C4-2B (cell line): ENCODE measurements at regions not wholly inside any gene's neighbourhood (a gene's known extent, or its start where the extent isn't known, plus 50 kb on each side); places are given as distances from the start of the nearest gene placed in this dataset.

Experiments used
- CTCF ChIP-seq: fragments of 450-650 bp; conservative IDR thresholded peaks from 2 replicates; pipeline ENCODE4 v1.5.1; 2017; ENCODE audit warnings: mild to moderate bottlenecking
- ZFX ChIP-seq: fragments of 450-650 bp; IDR thresholded peaks from 2 replicates; pipeline ENCODE4 v1.6.1; 2017

- TF ChIP-seq CTCF: no peak
- TF ChIP-seq ZFX: no peak
These were observed 65.9 kb upstream of the GNAQ start for GRCh38 chr9:78097541-78097940.
